IMR-90 (cell line): ENCODE measurements at regions not wholly inside any gene's neighbourhood (a gene's known extent, or its start where the extent isn't known, plus 50 kb on each side); places are given as distances from the start of the nearest gene placed in this dataset.

ENCODE experiments used
- ATAC-seq: fragments of 200-7000 bp; cut with Tn5 transposase; 2 replicates; pipeline ENCODE4 v1.9.1; 2020; ENCODE audit warnings: low read depth, mild to moderate bottlenecking, moderate library complexity
- BruUV-seq: library from RNA; stranded (reverse); fragments of 400-500 nt; replicated peaks from 2 replicates; lab custom pipeline; 2021; lab: Mats Ljungman, UMichigan
- CTCF ChIA-PET: fragments of 300-600 bp; formaldehyde crosslinking; extraction: SDS; loops from one replicate; lab custom pipeline; 2021; ENCODE audit warnings: antibody characterized with exemption; lab: Yijun Ruan, JAX
- POLR2A ChIA-PET: fragments of 300-600 bp; sonication (Branson Sonifier 250); formaldehyde crosslinking; loops from one replicate; lab custom pipeline; 2022; ENCODE audit warnings: antibody characterized with exemption; ENCODE audit not compliant: unreplicated experiment; lab: Charles Lee
- DNase-seq: peaks from one replicate; pipeline ENCODE4 v3.0.0; 2013
- H2AFZ ChIP-seq: replicated peaks from 2 replicates; pipeline ENCODE3; 2013; ENCODE audit warnings: low read length, mild to moderate bottlenecking; ENCODE audit not compliant: poor library complexity
- H2AK5ac ChIP-seq: 2 replicates; pipeline ENCODE4 v1.6.1; 2013; ENCODE audit warnings: low read depth, low read length, inconsistent platforms
- H2AK9ac ChIP-seq: replicated peaks from 2 replicates; pipeline ENCODE3; 2013; ENCODE audit warnings: mild to moderate bottlenecking, low read depth, low read length, moderate library complexity; ENCODE audit not compliant: poor library complexity
- H2BK120ac ChIP-seq: 2 replicates; pipeline ENCODE4 v1.6.1; 2013; ENCODE audit warnings: low read depth, low read length, inconsistent platforms
- H2BK15ac ChIP-seq: 3 replicates; pipeline ENCODE4 v1.6.1; 2013; ENCODE audit warnings: low read depth, low read length, inconsistent platforms
- H2BK20ac ChIP-seq: 2 replicates; pipeline ENCODE4 v1.6.1; 2013; ENCODE audit warnings: low read depth, mild to moderate bottlenecking, inconsistent platforms, low read length, moderate library complexity
- H2BK5ac ChIP-seq: 2 replicates; pipeline ENCODE4 v1.6.1; 2013; ENCODE audit warnings: mild to moderate bottlenecking, low read depth, low read length, inconsistent platforms; ENCODE audit not compliant: poor library complexity, severe bottlenecking
- H3K14ac ChIP-seq: replicated peaks from 2 replicates; pipeline ENCODE4 v1.6.1; 2013; ENCODE audit warnings: low read depth, low read length, inconsistent platforms
- H3K18ac ChIP-seq: 2 replicates; pipeline ENCODE4 v1.6.1; 2013; ENCODE audit warnings: low read depth, low read length, control low read depth
- H3K23ac ChIP-seq: 2 replicates; pipeline ENCODE4 v1.6.1; 2013; ENCODE audit warnings: low read depth, low read length, inconsistent platforms
- H3K27ac ChIP-seq: 2 replicates; pipeline ENCODE4 v1.5.1; 2013; ENCODE audit warnings: mild to moderate bottlenecking, control low read depth, low read length; ENCODE audit not compliant: insufficient read depth
- H3K27me3 ChIP-seq: 2 replicates; pipeline ENCODE4 v1.6.1; 2013; ENCODE audit warnings: low read length; ENCODE audit not compliant: control insufficient read depth, insufficient read depth
- H3K36me3 ChIP-seq: 2 replicates; pipeline ENCODE4 v1.6.1; 2013; ENCODE audit warnings: low read length, mixed read lengths; ENCODE audit not compliant: control insufficient read depth, insufficient read depth
- H3K4ac ChIP-seq: 2 replicates; pipeline ENCODE4 v1.6.1; 2013; ENCODE audit warnings: low read depth, low read length, inconsistent platforms
- H3K4me1 ChIP-seq: 2 replicates; pipeline ENCODE4 v1.6.1; 2013; ENCODE audit warnings: low read length, mixed read lengths; ENCODE audit not compliant: control insufficient read depth, insufficient read depth
- H3K4me2 ChIP-seq: 2 replicates; pipeline ENCODE4 v1.6.1; 2013; ENCODE audit warnings: low read depth, mild to moderate bottlenecking, control low read depth, low read length, moderate library complexity
- H3K4me3 ChIP-seq: 2 replicates; pipeline ENCODE4 v1.5.1; 2013; ENCODE audit warnings: low read depth, mild to moderate bottlenecking, control low read depth, low read length, moderate library complexity; ENCODE audit not compliant: insufficient read depth
- H3K56ac ChIP-seq: 2 replicates; pipeline ENCODE4 v1.6.1; 2013; ENCODE audit warnings: low read length, inconsistent platforms; ENCODE audit not compliant: insufficient read depth; ENCODE audit errors: extremely low read depth
- H3K79me1 ChIP-seq, 2 experiments: 2 replicates each; pipeline ENCODE4 v1.6.1; 2013; ENCODE audit warnings: low read length in 2 of 2, inconsistent platforms in 1 of 2, low read depth in 1 of 2
- H3K9ac ChIP-seq: 2 replicates; pipeline ENCODE4 v1.6.1; 2013; ENCODE audit warnings: low read depth, low read length, control low read depth
- H3K9me1 ChIP-seq: 2 replicates; pipeline ENCODE4 v1.6.1; 2013; ENCODE audit warnings: low read length, inconsistent platforms; ENCODE audit not compliant: insufficient read depth
- H3K9me3 ChIP-seq: 2 replicates; pipeline ENCODE4 v1.6.1; 2013; ENCODE audit warnings: low read length; ENCODE audit not compliant: control insufficient read depth, insufficient read depth
- H4K20me1 ChIP-seq: 2 replicates; pipeline ENCODE4 v1.6.1; 2013; ENCODE audit warnings: low read length, inconsistent platforms; ENCODE audit not compliant: insufficient read depth
- H4K5ac ChIP-seq: 2 replicates; pipeline ENCODE4 v1.6.1; 2013; ENCODE audit warnings: mild to moderate bottlenecking, low read depth, low read length, control low read depth
- H4K8ac ChIP-seq, 2 experiments: 2 replicates each; pipeline ENCODE4 v1.6.1; 2013; ENCODE audit warnings: low read depth in 2 of 2, low read length in 2 of 2, control low read depth in 1 of 2, inconsistent platforms in 1 of 2
- H4K91ac ChIP-seq: 2 replicates; pipeline ENCODE4 v1.6.1; 2013; ENCODE audit warnings: low read depth, low read length, inconsistent platforms; ENCODE audit not compliant: insufficient read depth
- BHLHE40 ChIP-seq: fragments of 150-350 bp; IDR thresholded peaks from 2 replicates; pipeline ENCODE4 v1.6.1; 2016; ENCODE audit warnings: mild to moderate bottlenecking, low read depth, low read length
- CEBPB ChIP-seq: IDR thresholded peaks from 2 replicates; pipeline ENCODE4 v1.6.1; 2012; ENCODE audit warnings: low read depth, low read length, improper control_type of control experiment
- MXI1 ChIP-seq: IDR thresholded peaks from 2 replicates; pipeline ENCODE4 v1.6.1; 2012; ENCODE audit warnings: low read depth, mild to moderate bottlenecking, low read length, moderate library complexity, borderline replicate concordance
- SMC3 ChIP-seq: fragments of 150-350 bp; IDR thresholded peaks from 2 replicates; pipeline ENCODE4 v1.6.1; 2016; ENCODE audit warnings: low read depth, mild to moderate bottlenecking, antibody characterized with exemption, low read length, moderate library complexity
- WGBS, 2 experiments: methylation state at CpG; one replicate each; pipeline versions ENCODE4 v1.1.5 to v1.1.7; 2013; ENCODE audit warnings: missing lambda C conversion rate in 2 of 2; ENCODE audit not compliant: insufficient read length in 1 of 2; ENCODE audit errors: extremely low coverage in 2 of 2; 5-methylcytosine and 5-hydroxymethylcytosine counted together
- dilution Hi-C: fragments of 300-500 bp; cut with HindIII; formaldehyde crosslinking; loops from one replicate; pipeline ENCODE4 v1.14.3; 2018; ENCODE audit warnings: low sequenced_read_pairs; ENCODE audit not compliant: unreplicated experiment
- in situ Hi-C: fragments of 300-500 bp; cut with MboI; formaldehyde crosslinking; loops from 3 replicates; pipeline ENCODE4 v1.14.3; 2019; ENCODE audit warnings: low sequenced_read_pairs, inconsistent platforms, mixed read lengths
- intact Hi-C: fragments of 100-400 bp; cut with micrococcal nuclease; formaldehyde crosslinking; loops from 2 replicates; pipeline ENCODE4 v1.10.0; 2022

GRCh38 chr9:88065619-88066018 lies 72.7 kb downstream of the SPATA31C2 start:
- H3K27me3 ChIP-seq, result peaks cover 3% of the 10 kb centered on the region
- POLR2A ChIA-PET, result no interaction called here

More at GRCh38 chr9:88065619-88066018, 72.7 kb downstream of the SPATA31C2 start:
- Histone ChIP-seq H2AFZ (no peak overlapping the region), H3K4ac (no peak overlapping the region), H3K23ac (no peak overlapping the region), H3K4me3 (no peak overlapping the region), H2AK9ac (no peak overlapping the region), H2BK5ac (no peak overlapping the region), H3K36me3 (no peaks in the 10 kb centered on the region), H2AK5ac (no peak overlapping the region), H3K4me1 (no peaks in the 10 kb centered on the region), H4K8ac (no peak overlapping the region), H3K4me2 (no peak overlapping the region), H3K9me1 (no peaks in the 10 kb centered on the region), H3K14ac (no peak overlapping the region), H3K56ac (no peak overlapping the region), H3K18ac (no peak overlapping the region), H3K9me3 (no peaks in the 10 kb centered on the region), H2BK20ac (no peak overlapping the region), H3K9ac (no peak overlapping the region), H2BK120ac (no peak overlapping the region), H4K91ac (no peak overlapping the region), H4K5ac (no peak overlapping the region), H2BK15ac (no peak overlapping the region), H4K20me1 (no peaks in the 10 kb centered on the region), H3K27ac (no peak overlapping the region), H3K79me1 (no peaks in the 10 kb centered on the region)
- in situ Hi-C loops (no loop called here), intact Hi-C loops (no loop called here), dilution Hi-C loops (no loop called here)
- ATAC-seq, result no peak
- TF ChIP-seq MXI1 (no peak), CEBPB (no peak), SMC3 (no peak), BHLHE40 (no peak)
- no TSS peak for BruUV-seq
- WGBS, 2 experiments, result no CpG with 5 or more reads among the region's 3 CpGs
- no peak for DNase-seq
- CTCF ChIA-PET, result no interaction called here
